Mesothelial cell of epicardium (in vitro differentiated cells): ENCODE measurements at regions not wholly inside any gene's neighbourhood (a gene's known extent, or its start where the extent isn't known, plus 50 kb on each side); places are given as distances from the start of the nearest gene placed in this dataset.

Experiments used
- DNase-seq, 2 experiments: peaks; one replicate each; pipeline ENCODE4 v3.0.0; 2021; ENCODE audit warnings: low spot score in 2 of 2; ENCODE audit not compliant: unreplicated experiment in 2 of 2
- H3K27ac Mint-ChIP-seq: 2 replicates; pipeline ENCODE4 v1.8.0; 2021; ENCODE audit warnings: mixed read lengths
- H3K27me3 Mint-ChIP-seq: 2 replicates; pipeline ENCODE4 v1.8.0; 2021; ENCODE audit warnings: low read depth, mixed read lengths
- H3K36me3 Mint-ChIP-seq: 2 replicates; pipeline ENCODE4 v1.8.0; 2021; ENCODE audit warnings: mixed read lengths
- H3K4me1 Mint-ChIP-seq: 2 replicates; pipeline ENCODE4 v1.8.0; 2021; ENCODE audit warnings: mixed read lengths
- H3K4me3 Mint-ChIP-seq: 2 replicates; pipeline ENCODE4 v1.8.0; 2021; ENCODE audit warnings: mild to moderate bottlenecking, moderate library complexity, mixed read lengths
- H3K9me3 Mint-ChIP-seq: 2 replicates; pipeline ENCODE4 v1.8.0; 2021; ENCODE audit warnings: mixed read lengths
- TF ChIP-seq, protein P1 (sequence below): fragments of 200-600 bp; sonication (generic); IDR thresholded peaks from one replicate; pipeline ENCODE4 v1.5.0; 2021; ENCODE audit warnings: antibody characterized with exemption; ENCODE audit not compliant: unreplicated experiment

DNA sequence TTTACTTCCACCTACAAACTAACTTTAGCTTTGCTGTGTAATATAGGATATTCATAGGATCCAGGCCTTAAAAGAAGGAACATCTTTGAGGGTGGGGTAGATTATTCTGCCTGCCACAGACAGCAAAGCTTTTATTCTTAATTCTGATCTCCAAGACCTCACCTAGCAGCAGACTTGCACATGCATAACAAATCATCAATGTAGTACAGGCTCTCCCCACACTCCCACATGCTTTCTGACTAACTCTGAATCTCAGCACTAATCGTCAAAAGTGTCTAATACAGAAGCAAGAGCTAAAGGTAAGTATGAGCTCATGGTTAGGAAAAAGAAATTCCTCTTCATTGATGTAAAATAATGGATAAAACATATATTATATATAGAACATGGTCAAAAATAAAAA lies 1468.5 kb upstream of the B3GALT2 start:
- Mint-ChIP-seq H3K27ac (no peak overlapping the region), H3K4me3 (no peak overlapping the region), H3K36me3 (no peaks in the 10 kb centered on the region), H3K4me1 (no peaks in the 10 kb centered on the region), H3K27me3 (peaks cover 4% of the 10 kb centered on the region), H3K9me3 (peaks cover 8% of the 10 kb centered on the region)
- TF ChIP-seq, protein P1, sequence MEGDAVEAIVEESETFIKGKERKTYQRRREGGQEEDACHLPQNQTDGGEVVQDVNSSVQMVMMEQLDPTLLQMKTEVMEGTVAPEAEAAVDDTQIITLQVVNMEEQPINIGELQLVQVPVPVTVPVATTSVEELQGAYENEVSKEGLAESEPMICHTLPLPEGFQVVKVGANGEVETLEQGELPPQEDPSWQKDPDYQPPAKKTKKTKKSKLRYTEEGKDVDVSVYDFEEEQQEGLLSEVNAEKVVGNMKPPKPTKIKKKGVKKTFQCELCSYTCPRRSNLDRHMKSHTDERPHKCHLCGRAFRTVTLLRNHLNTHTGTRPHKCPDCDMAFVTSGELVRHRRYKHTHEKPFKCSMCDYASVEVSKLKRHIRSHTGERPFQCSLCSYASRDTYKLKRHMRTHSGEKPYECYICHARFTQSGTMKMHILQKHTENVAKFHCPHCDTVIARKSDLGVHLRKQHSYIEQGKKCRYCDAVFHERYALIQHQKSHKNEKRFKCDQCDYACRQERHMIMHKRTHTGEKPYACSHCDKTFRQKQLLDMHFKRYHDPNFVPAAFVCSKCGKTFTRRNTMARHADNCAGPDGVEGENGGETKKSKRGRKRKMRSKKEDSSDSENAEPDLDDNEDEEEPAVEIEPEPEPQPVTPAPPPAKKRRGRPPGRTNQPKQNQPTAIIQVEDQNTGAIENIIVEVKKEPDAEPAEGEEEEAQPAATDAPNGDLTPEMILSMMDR, result no peak
- no peak for DNase-seq

DNA sequence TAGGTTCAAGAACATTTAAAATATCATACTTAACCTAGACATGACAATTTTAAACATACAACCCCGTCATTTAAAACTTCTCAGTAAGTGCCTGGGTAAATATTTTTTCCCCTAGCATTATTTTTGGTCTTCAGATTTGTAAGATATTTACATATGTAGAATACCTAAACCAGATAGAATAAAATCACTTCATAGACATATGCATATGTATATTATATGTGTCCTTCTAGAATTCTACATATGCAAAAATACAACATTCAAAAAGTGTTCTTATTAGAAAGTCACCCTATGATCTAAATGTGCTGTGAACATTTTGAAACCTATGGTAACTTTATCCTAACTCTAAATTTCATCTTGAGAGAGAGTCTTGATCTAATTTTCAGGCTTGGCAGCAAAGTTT lies 1467.0 kb upstream of the B3GALT2 start:
- H3K36me3 Mint-ChIP-seq, result no peaks in the 10 kb centered on the region

DNA sequence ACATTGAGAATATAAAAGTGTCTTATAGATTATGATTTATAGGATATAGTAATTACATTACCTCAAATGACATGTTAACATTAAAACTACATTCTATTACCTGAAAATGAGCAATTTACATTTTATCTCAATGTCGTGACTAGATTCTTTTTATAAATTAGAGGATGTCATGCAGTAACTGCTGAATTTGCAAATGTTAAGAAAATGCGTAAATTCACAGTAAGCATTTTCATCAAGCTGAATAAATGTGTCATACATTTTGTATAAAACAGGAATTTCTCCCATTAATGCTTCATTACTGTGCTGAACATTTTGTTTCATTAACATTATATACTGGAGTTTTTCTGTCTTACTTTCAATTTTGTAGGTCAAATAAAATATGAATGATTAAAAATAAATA lies 1460.7 kb upstream of the B3GALT2 start:
- no peak overlapping the region for H3K27ac Mint-ChIP-seq
- H3K4me3 Mint-ChIP-seq, result no peak overlapping the region

More for the DNA sequence above, 1467.0 kb upstream of the B3GALT2 start:
- no peak for DNase-seq
- H3K27ac Mint-ChIP-seq, result no peak overlapping the region
- TF ChIP-seq, protein P1, result no peak
- H3K27me3 Mint-ChIP-seq, result peaks cover 2% of the 10 kb centered on the region
- H3K4me3 Mint-ChIP-seq, result no peak overlapping the region
- no peaks in the 10 kb centered on the region for H3K4me1 Mint-ChIP-seq
- H3K9me3 Mint-ChIP-seq, result no peaks in the 10 kb centered on the region

DNA sequence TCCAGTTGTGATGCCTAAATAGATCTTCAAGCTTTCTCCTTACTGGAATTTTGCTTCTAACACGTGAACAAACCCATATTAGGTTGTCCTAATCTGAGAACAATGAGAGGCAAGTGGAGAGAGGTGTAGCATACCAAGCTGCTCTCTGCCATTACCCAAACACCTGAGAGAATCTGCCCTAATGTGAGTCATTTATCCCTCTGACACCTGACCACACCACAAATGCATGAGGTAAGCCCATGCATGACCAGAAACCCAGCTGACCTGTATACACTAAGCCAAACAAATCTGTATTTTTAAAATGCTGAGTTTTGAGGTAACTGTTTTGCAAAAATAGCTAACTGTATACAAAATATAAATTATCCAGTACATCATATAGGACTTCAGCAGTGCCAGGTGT lies 1458.1 kb upstream of the B3GALT2 start:
- Mint-ChIP-seq H3K9me3 (peaks cover 30% of the 10 kb centered on the region), H3K4me1 (no peaks in the 10 kb centered on the region), H3K27me3 (no peaks in the 10 kb centered on the region), H3K4me3 (no peak overlapping the region), H3K27ac (no peak overlapping the region), H3K36me3 (no peaks in the 10 kb centered on the region)
- TF ChIP-seq, protein P1, result no peak
- DNase-seq, result no peak

More for the DNA sequence above, 1460.7 kb upstream of the B3GALT2 start:
- Mint-ChIP-seq H3K4me1 (no peaks in the 10 kb centered on the region), H3K9me3 (peaks cover 7% of the 10 kb centered on the region), H3K27me3 (no peaks in the 10 kb centered on the region), H3K36me3 (no peaks in the 10 kb centered on the region)
- TF ChIP-seq, protein P1, result no peak
- DNase-seq, result no peak

DNA sequence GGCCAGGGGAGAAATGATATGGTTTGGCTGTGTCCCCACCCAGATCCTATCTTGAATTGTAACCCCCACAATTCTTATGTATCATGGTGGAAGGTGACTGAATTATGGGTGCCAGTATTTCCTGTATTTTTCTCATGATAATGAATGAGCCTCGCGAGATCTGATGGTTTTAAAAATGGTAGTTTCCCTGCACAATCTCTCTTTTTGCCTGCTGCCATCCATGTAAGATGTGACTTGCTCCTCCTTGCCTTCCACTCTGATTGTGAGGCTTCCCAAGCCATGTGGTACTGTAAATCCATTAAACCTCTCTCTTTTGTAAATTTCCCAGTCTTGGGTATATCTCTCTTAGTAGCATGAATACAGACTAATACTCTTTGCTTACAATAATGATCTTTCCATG lies 1453.9 kb upstream of the B3GALT2 start:
- Mint-ChIP-seq H3K27me3 (no peaks in the 10 kb centered on the region), H3K4me3 (no peak overlapping the region), H3K27ac (no peak overlapping the region), H3K4me1 (no peaks in the 10 kb centered on the region), H3K36me3 (no peaks in the 10 kb centered on the region), H3K9me3 (peaks cover 44% of the 10 kb centered on the region)
- no peak for DNase-seq
- TF ChIP-seq, protein P1, result no peak

DNA sequence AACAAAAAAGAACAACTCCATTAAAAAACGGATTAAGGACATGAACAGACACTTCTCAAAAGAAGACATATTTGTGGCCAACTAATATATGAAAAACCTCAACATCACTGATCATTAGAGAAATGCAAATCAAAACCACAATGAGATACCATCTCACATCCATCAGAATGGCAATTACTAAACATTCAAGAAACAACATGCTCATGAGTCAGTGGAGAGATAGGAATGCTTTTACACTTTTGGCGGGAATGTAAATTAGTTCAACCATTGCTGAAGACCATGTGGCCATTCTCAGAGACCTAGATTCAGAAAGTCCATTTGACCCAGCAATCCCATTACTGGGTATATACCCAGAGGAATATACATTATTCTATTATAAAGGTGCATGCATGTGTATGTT lies 1442.6 kb upstream of the B3GALT2 start:
- Mint-ChIP-seq H3K36me3 (peaks cover 2% of the 10 kb centered on the region), H3K4me3 (no peak overlapping the region)
- no peak for DNase-seq

More for the DNA sequence above, 1442.6 kb upstream of the B3GALT2 start:
- Mint-ChIP-seq H3K4me1 (peaks cover 2% of the 10 kb centered on the region), H3K27ac (no peak overlapping the region), H3K9me3 (peaks cover 29% of the 10 kb centered on the region), H3K27me3 (peaks cover 4% of the 10 kb centered on the region)
- TF ChIP-seq, protein P1, result no peak
